ENCODE measurements at regions not wholly inside any gene's neighbourhood (a gene's known extent, or its start where the extent isn't known, plus 50 kb on each side); places are given as distances from the start of the nearest gene placed in this dataset.

- TF ChIP-seq GATA2 (IDR thresholded peaks at IDR 0.05; ENCODE audit: insufficient read depth, insufficient read length, low read depth, low read length) (no peak), CTCF (IDR thresholded peaks at IDR 0.05; ENCODE audit: extremely low read depth in 1 of 2, insufficient read depth in 1 of 2, low read depth in 1 of 2, low read length in 2 of 2) (no peak), JUN (IDR thresholded peaks at IDR 0.05; ENCODE audit: borderline replicate concordance, insufficient read depth, insufficient read length, low read depth) (no peak), FOS (IDR thresholded peaks at IDR 0.05; ENCODE audit: borderline replicate concordance, insufficient read depth, low read length) (no peak), MYC (IDR thresholded peaks at IDR 0.05; ENCODE audit: low read depth, low read length) (no peak)
- H3K79me2 ChIP-seq (ENCODE audit: control insufficient read depth, insufficient read depth, low read length) = no peaks in the 10 kb centered on the region
- peaks cover 0 to 8% of the 10 kb centered on the region in 2 experiments for H3K27me3 ChIP-seq (ENCODE audit: control insufficient read depth in 2 of 2, insufficient read depth in 2 of 2, low read length in 2 of 2)
- H3K36me3 ChIP-seq (ENCODE audit: control insufficient read depth in 2 of 2, extremely low read depth in 1 of 2, insufficient read depth in 2 of 2, low read length in 2 of 2) = no peaks in the 10 kb centered on the region
- H3K4me3 ChIP-seq (replicated peaks in 1 of 3; ENCODE audit: insufficient read depth in 1 of 3, low read depth in 1 of 3, low read length in 3 of 3) = no peak overlapping the region
- H3K9me3 ChIP-seq (replicated peaks; ENCODE audit: control insufficient read depth, insufficient read depth, low read length) = no peaks in the 10 kb centered on the region
- BruUV-seq (replicated peaks) = no TSS peak
- POLR2A ChIA-PET = no interaction called here
- CTCF ChIA-PET = no interaction called here
- DNase-seq (ENCODE audit: low read depth, low spot score) (no peak), FAIRE-seq (no peak)
- H3K4me1 ChIP-seq (ENCODE audit: control insufficient read depth, extremely low read depth, insufficient read depth, low read length) = no peaks in the 10 kb centered on the region
- H3K9me1 ChIP-seq (replicated peaks; ENCODE audit: control insufficient read depth, extremely low read depth, insufficient read depth, low read length) = no peaks in the 10 kb centered on the region
- intact Hi-C loops (cut with micrococcal nuclease) (no loop called here), dilution Hi-C loops (cut with MboI; ENCODE audit: extremely low pct_ligation_motif_present, low sequenced_read_pairs) (no loop called here)
- H2AFZ ChIP-seq (ENCODE audit: low read depth, low read length) = no peak overlapping the region
- H3K4me2 ChIP-seq (ENCODE audit: insufficient read depth, low read length) = no peak overlapping the region
- no peak overlapping the region for H3K9ac ChIP-seq (replicated peaks; ENCODE audit: extremely low read depth, insufficient read depth, low read length)
- H3K27ac ChIP-seq (ENCODE audit: insufficient read depth, low read depth, low read length) = no peak overlapping the region
- no peaks in the 10 kb centered on the region for H4K20me1 ChIP-seq (replicated peaks; ENCODE audit: control insufficient read depth, extremely low read depth, insufficient read depth, low read length)
Measured at GRCh38 chr6:6976193-6976592, 131.6 kb upstream of the RREB1 start.

- Histone ChIP-seq H3K36me3 (ENCODE audit: control insufficient read depth in 2 of 2, extremely low read depth in 1 of 2, insufficient read depth in 2 of 2, low read length in 2 of 2) (no peaks in the 10 kb centered on the region), H2AFZ (ENCODE audit: low read depth, low read length) (no peak overlapping the region), H3K4me1 (ENCODE audit: control insufficient read depth, extremely low read depth, insufficient read depth, low read length) (no peaks in the 10 kb centered on the region), H3K4me2 (ENCODE audit: insufficient read depth, low read length) (no peak overlapping the region), H3K9me1 (replicated peaks; ENCODE audit: control insufficient read depth, extremely low read depth, insufficient read depth, low read length) (no peaks in the 10 kb centered on the region), H3K27ac (ENCODE audit: insufficient read depth, low read depth, low read length) (no peak overlapping the region), H3K4me3 (replicated peaks in 1 of 3; ENCODE audit: insufficient read depth in 1 of 3, low read depth in 1 of 3, low read length in 3 of 3) (no peak overlapping the region), H3K9ac (replicated peaks; ENCODE audit: extremely low read depth, insufficient read depth, low read length) (no peak overlapping the region), H3K27me3 (ENCODE audit: control insufficient read depth in 2 of 2, insufficient read depth in 2 of 2, low read length in 2 of 2) (peaks cover 0 to 8% of the 10 kb centered on the region in 2 experiments), H4K20me1 (replicated peaks; ENCODE audit: control insufficient read depth, extremely low read depth, insufficient read depth, low read length) (no peaks in the 10 kb centered on the region), H3K79me2 (ENCODE audit: control insufficient read depth, insufficient read depth, low read length) (no peaks in the 10 kb centered on the region), H3K9me3 (replicated peaks; ENCODE audit: control insufficient read depth, insufficient read depth, low read length) (no peaks in the 10 kb centered on the region)
- BruUV-seq (replicated peaks) = no TSS peak
- intact Hi-C loops (cut with micrococcal nuclease) = no loop called here
- no peak for FAIRE-seq
- DNase-seq (ENCODE audit: low read depth, low spot score) = no peak
- no peak for TF ChIP-seq EZH2 (IDR thresholded peaks at IDR 0.05; ENCODE audit: borderline replicate concordance, low read depth, low read length, severe bottlenecking)
- no peak for TF ChIP-seq MYC (IDR thresholded peaks at IDR 0.05; ENCODE audit: low read depth, low read length)
- no peak for TF ChIP-seq POLR2AphosphoS5 (IDR thresholded peaks at IDR 0.05; ENCODE audit: insufficient read depth, low read depth, low read length)
- no peak for TF ChIP-seq JUN (IDR thresholded peaks at IDR 0.05; ENCODE audit: borderline replicate concordance, insufficient read depth, insufficient read length, low read depth)
- no peak for TF ChIP-seq POLR2A (IDR thresholded peaks at IDR 0.05; ENCODE audit: low read depth, low read length)
- no peak for TF ChIP-seq FOS (IDR thresholded peaks at IDR 0.05; ENCODE audit: borderline replicate concordance, insufficient read depth, low read length)
- no peak for TF ChIP-seq GATA2 (IDR thresholded peaks at IDR 0.05; ENCODE audit: insufficient read depth, insufficient read length, low read depth, low read length)
- TF ChIP-seq MAX (IDR thresholded peaks at IDR 0.05; ENCODE audit: insufficient read depth, insufficient read length) = no peak
- no peak for TF ChIP-seq CTCF (IDR thresholded peaks at IDR 0.05; ENCODE audit: extremely low read depth in 1 of 2, insufficient read depth in 1 of 2, low read depth in 1 of 2, low read length in 2 of 2)
- CTCF ChIA-PET = interaction anchor here (0.9 to 1.1 kb wide), 2 partner anchors 282 to 302 kb away, joined by 4 read pairs; no protein-coding TSS in a partner anchor
- dilution Hi-C loops (cut with MboI; ENCODE audit: extremely low pct_ligation_motif_present, low sequenced_read_pairs) = no loop called here
- POLR2A ChIA-PET = no interaction called here
Measured at GRCh38 chr6:6978731-6979130, 129.0 kb upstream of the RREB1 start.
